ENCODE measurements at regions not wholly inside any gene's neighbourhood (a gene's known extent, or its start where the extent isn't known, plus 50 kb on each side); places are given as distances from the start of the nearest gene placed in this dataset.

GRCh38 chr16:52773026-52773425 lies 226.1 kb upstream of the TOX3 start:
- no peak for TF ChIP-seq CTCF (IDR thresholded peaks at IDR 0.05)
- TF ChIP-seq POLR2A (IDR thresholded peaks at IDR 0.05) = no peak
- no peak for TF ChIP-seq EP300 (IDR thresholded peaks at IDR 0.05; ENCODE audit: low read depth)
- TF ChIP-seq POLR2AphosphoS5 (IDR thresholded peaks at IDR 0.05) = no peak

Data from transverse colon (tissue), 4 donors.